Cardiac fibroblast (primary cell): ENCODE measurements at regions not wholly inside any gene's neighbourhood (a gene's known extent, or its start where the extent isn't known, plus 50 kb on each side); places are given as distances from the start of the nearest gene placed in this dataset.

Source experiments
- DNase-seq, 2 donors: peaks; one replicate each; pipeline versions ENCODE4 v3.0.0 to v3.0.0-alpha.2; 2010; ENCODE audit warnings: low read depth in 2 of 2
- H3K4me3 ChIP-seq, 2 donors: replicated peaks in 1 of 2; 1 replicate in 1 of 2; 2 replicates in 1 of 2; pipeline ENCODE4 v1.5.1; 2011; ENCODE audit warnings: low read depth in 2 of 2, low read length in 2 of 2, mild to moderate bottlenecking in 2 of 2, moderate library complexity in 1 of 2
- CTCF ChIP-seq: IDR thresholded peaks from one replicate; pipeline ENCODE4 v1.5.1; 2011; ENCODE audit warnings: low read depth, mild to moderate bottlenecking, low read length, inconsistent platforms

- no peak for TF ChIP-seq CTCF
- peak in 1 of 2 donors; percentile 20 for DNase-seq
- no peak overlapping the region for H3K4me3 ChIP-seq
Measured at GRCh38 chr9:16175461-16175860, 622.6 kb downstream of the CCDC171 start.

DNA sequence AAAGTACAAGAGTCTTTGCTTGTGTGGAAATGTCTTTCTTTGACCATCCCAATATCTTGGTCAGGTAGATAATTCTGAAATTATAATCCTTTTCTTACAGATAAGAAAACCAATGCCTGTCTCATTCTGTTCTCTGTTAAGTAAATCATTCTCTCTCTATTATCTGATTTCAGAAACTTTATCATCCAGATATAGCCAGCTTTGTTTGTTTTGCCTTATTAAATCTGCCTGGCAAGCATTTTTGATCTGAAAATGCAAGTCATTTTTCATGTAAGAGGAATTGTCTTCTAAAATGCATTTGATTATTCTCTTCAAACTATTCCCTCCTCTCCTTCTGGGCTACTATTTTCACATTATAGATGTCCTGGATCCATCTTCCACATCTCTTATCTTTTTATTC is 625.5 kb downstream of the CCDC171 start:
- no peak for DNase-seq
- no peak overlapping the region for H3K4me3 ChIP-seq
- no peak for TF ChIP-seq CTCF

- no peak for DNase-seq
- TF ChIP-seq CTCF = no peak
- no peak overlapping the region for H3K4me3 ChIP-seq
Measured at GRCh38 chr9:16179566-16179965, 626.7 kb downstream of the CCDC171 start.

DNA sequence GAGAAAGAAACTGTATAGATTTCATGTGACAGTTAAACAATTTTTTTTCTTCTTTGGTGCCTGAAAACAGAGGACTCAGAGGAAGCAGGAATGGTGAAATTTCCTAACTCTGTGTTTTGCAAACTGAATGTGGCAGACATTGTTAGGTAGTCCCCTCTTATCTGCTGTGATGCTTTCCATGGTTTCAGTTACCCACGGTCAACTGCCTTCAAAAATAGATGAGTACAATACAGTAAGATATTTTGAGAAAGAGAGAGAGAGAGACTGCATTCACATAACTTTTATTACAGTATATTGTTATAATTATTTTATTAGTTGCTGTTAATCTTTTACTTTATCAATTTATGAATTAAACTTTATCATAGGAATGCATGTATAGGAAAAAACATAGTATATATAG is 627.2 kb downstream of the CCDC171 start:
- DNase-seq = no peak
- TF ChIP-seq CTCF = no peak
- H3K4me3 ChIP-seq = no peak overlapping the region

DNA sequence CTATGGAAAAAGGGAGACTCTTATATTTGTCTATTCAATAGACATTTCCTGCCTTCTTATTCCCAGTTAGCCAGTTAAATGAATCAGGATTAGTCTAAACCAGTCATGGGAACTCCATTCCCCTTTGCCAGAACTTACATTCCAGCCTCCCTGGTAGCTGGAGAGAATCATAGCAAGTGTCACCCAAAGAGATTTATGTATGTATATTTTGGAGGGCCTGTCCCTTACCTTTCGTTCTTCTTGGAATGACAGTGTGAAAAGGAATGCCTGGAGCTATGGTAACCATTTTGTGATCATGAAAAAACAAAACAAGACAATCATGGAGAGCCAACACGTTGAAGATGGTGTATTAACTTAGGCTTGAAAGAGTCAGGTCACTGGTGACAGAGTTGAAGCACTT is 627.7 kb downstream of the CCDC171 start:
- no peak overlapping the region for H3K4me3 ChIP-seq
- DNase-seq = peak in 1 of 2 donors; percentile 55
- no peak for TF ChIP-seq CTCF

GRCh38 chr9:16181539-16181938 is 628.7 kb downstream of the CCDC171 start:
- TF ChIP-seq CTCF = no peak
- no peak overlapping the region for H3K4me3 ChIP-seq
- DNase-seq = no peak

DNA sequence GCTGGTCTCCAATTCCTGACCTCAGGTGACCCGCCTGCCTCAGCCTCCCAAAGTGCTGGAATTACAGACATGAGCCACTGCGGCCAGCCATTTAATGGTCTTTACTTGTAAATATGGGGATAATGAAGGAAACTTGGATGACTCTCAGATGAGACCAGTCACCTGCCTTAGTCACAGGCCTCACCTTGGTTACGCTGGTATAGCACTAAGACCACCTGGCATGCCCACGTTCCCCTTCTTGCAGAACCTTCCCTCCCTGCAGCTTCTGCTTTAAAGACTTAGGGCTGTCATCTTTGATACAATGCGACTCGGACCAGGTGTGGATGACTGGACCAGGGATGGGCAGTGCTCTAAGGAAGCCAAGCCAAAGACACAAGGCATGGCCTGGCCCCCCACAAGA is 629.9 kb downstream of the CCDC171 start:
- DNase-seq = no peak
- H3K4me3 ChIP-seq = no peak overlapping the region
- no peak for TF ChIP-seq CTCF
